ENCODE measurements at regions not wholly inside any gene's neighbourhood (a gene's known extent, or its start where the extent isn't known, plus 50 kb on each side); places are given as distances from the start of the nearest gene placed in this dataset.

DNA sequence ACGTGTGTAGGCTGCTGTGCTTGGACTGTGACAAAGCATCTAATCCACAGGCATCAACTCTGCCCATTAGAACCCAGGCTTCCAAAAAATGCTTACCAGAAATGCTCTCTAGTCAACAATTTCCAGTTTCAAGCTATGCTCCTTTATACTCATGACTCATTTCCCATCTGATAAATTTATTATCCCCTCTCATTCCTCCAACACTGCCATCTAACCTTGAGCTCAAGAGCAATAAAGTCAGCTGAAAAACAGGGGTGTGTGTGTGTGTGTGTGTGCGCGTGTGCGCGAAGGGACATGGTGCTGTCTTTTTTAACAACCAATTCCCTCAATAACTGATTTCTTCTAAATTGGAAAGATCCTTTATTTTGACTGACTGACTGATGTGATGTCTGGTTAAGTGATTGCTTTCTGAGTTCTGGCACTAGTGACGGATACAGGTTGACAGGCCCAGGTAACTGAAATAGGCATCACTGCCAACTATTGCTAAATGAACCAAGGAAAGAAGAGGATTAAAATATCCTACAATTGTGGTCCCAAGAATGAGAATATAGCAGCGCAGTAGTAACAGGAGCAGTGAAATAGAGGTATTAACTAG is 405.5 kb downstream of the ZNF385D start:
- TF ChIP-seq, protein P1, sequence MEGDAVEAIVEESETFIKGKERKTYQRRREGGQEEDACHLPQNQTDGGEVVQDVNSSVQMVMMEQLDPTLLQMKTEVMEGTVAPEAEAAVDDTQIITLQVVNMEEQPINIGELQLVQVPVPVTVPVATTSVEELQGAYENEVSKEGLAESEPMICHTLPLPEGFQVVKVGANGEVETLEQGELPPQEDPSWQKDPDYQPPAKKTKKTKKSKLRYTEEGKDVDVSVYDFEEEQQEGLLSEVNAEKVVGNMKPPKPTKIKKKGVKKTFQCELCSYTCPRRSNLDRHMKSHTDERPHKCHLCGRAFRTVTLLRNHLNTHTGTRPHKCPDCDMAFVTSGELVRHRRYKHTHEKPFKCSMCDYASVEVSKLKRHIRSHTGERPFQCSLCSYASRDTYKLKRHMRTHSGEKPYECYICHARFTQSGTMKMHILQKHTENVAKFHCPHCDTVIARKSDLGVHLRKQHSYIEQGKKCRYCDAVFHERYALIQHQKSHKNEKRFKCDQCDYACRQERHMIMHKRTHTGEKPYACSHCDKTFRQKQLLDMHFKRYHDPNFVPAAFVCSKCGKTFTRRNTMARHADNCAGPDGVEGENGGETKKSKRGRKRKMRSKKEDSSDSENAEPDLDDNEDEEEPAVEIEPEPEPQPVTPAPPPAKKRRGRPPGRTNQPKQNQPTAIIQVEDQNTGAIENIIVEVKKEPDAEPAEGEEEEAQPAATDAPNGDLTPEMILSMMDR (IDR thresholded peaks at IDR 0.05), result no peak
- TF ChIP-seq POLR2A (IDR thresholded peaks at IDR 0.05), result no peak

Data from Peyer's patch (tissue), 4 donors.